ENCODE measurements at regions not wholly inside any gene's neighbourhood (a gene's known extent, or its start where the extent isn't known, plus 50 kb on each side); places are given as distances from the start of the nearest gene placed in this dataset.

- H3K4me1 ChIP-seq (ENCODE audit: insufficient read depth, low read length, poor library complexity, severe bottlenecking), result no peaks in the 10 kb centered on the region
- no peaks in the 10 kb centered on the region for H3K79me2 ChIP-seq (ENCODE audit: insufficient read depth, low read length)
- H3K27me3 ChIP-seq (ENCODE audit: insufficient read depth, low read length, poor library complexity, severe bottlenecking), result no peaks in the 10 kb centered on the region
- TF ChIP-seq EZH2phosphoT487 (IDR thresholded peaks at IDR 0.05; ENCODE audit: borderline replicate concordance) (no peak), CTCF (conservative IDR thresholded peaks at IDR 0.05; ENCODE audit: low read length) (no peak)
- no peaks in the 10 kb centered on the region for H4K20me1 ChIP-seq (ENCODE audit: insufficient read depth, low read length, poor library complexity, severe bottlenecking)
- H3K9me2 ChIP-seq (replicated peaks; ENCODE audit: low read depth, low read length), result no peaks in the 10 kb centered on the region
- H3K9me3 ChIP-seq (ENCODE audit: insufficient read depth, low read depth, low read length), result no peaks in the 10 kb centered on the region
- no peaks in the 10 kb centered on the region for H3F3A ChIP-seq (ENCODE audit: low read depth)
- no peak overlapping the region for H3K4me3 ChIP-seq (ENCODE audit: low read length, poor library complexity, severe bottlenecking)
- H3K36me3 ChIP-seq (ENCODE audit: insufficient read depth, low read length), result no peaks in the 10 kb centered on the region
- no peak overlapping the region for H2AFZ ChIP-seq (ENCODE audit: low read length)
- no peak overlapping the region for H3K4me2 ChIP-seq (ENCODE audit: low read depth, low read length, poor library complexity, severe bottlenecking)
- H3K9ac ChIP-seq (ENCODE audit: low read depth, low read length, poor library complexity, severe bottlenecking), result no peak overlapping the region
These were observed 91.8 kb upstream of the USP15 start for GRCh38 chr12:62168411-62168810.

GRCh38 chr12:62170241-62170640, 90.0 kb upstream of the USP15 start:
- Histone ChIP-seq H3K4me3 (ENCODE audit: low read length, poor library complexity, severe bottlenecking) (no peak overlapping the region), H3K9me2 (replicated peaks; ENCODE audit: low read depth, low read length) (no peaks in the 10 kb centered on the region), H3K79me2 (ENCODE audit: insufficient read depth, low read length) (no peaks in the 10 kb centered on the region), H3K4me1 (ENCODE audit: insufficient read depth, low read length, poor library complexity, severe bottlenecking) (peaks cover 3% of the 10 kb centered on the region), H3K36me3 (ENCODE audit: insufficient read depth, low read length) (no peaks in the 10 kb centered on the region), H3K9me3 (ENCODE audit: insufficient read depth, low read depth, low read length) (no peaks in the 10 kb centered on the region), H3K27me3 (ENCODE audit: insufficient read depth, low read length, poor library complexity, severe bottlenecking) (no peaks in the 10 kb centered on the region), H3K4me2 (ENCODE audit: low read depth, low read length, poor library complexity, severe bottlenecking) (no peak overlapping the region), H3K9ac (ENCODE audit: low read depth, low read length, poor library complexity, severe bottlenecking) (no peak overlapping the region), H4K20me1 (ENCODE audit: insufficient read depth, low read length, poor library complexity, severe bottlenecking) (no peaks in the 10 kb centered on the region), H2AFZ (ENCODE audit: low read length) (no peak overlapping the region), H3F3A (ENCODE audit: low read depth) (no peaks in the 10 kb centered on the region)
- TF ChIP-seq EZH2phosphoT487 (IDR thresholded peaks at IDR 0.05; ENCODE audit: borderline replicate concordance) (no peak), CTCF (conservative IDR thresholded peaks at IDR 0.05; ENCODE audit: low read length) (no peak)

GRCh38 chr12:62190689-62191490, 69.3 kb upstream of the USP15 start:
- no peaks in the 10 kb centered on the region for H3K9me3 ChIP-seq (ENCODE audit: insufficient read depth, low read depth, low read length)
- H3K4me2 ChIP-seq (ENCODE audit: low read depth, low read length, poor library complexity, severe bottlenecking), result no peak overlapping the region
- no peak overlapping the region for H3K4me3 ChIP-seq (ENCODE audit: low read length, poor library complexity, severe bottlenecking)
- peaks cover 8% of the 10 kb centered on the region for H3K4me1 ChIP-seq (ENCODE audit: insufficient read depth, low read length, poor library complexity, severe bottlenecking)
- no peak for TF ChIP-seq EZH2phosphoT487 (IDR thresholded peaks at IDR 0.05; ENCODE audit: borderline replicate concordance)
- TF ChIP-seq CTCF (conservative IDR thresholded peaks at IDR 0.05; ENCODE audit: low read length), result no peak
- no peak overlapping the region for H2AFZ ChIP-seq (ENCODE audit: low read length)
- H3K36me3 ChIP-seq (ENCODE audit: insufficient read depth, low read length), result no peaks in the 10 kb centered on the region
- no peaks in the 10 kb centered on the region for H4K20me1 ChIP-seq (ENCODE audit: insufficient read depth, low read length, poor library complexity, severe bottlenecking)
- H3K9me2 ChIP-seq (replicated peaks; ENCODE audit: low read depth, low read length), result no peaks in the 10 kb centered on the region
- no peaks in the 10 kb centered on the region for H3K79me2 ChIP-seq (ENCODE audit: insufficient read depth, low read length)
- H3K27me3 ChIP-seq (ENCODE audit: insufficient read depth, low read length, poor library complexity, severe bottlenecking), result no peaks in the 10 kb centered on the region
- no peak overlapping the region for H3K9ac ChIP-seq (ENCODE audit: low read depth, low read length, poor library complexity, severe bottlenecking)
- no peaks in the 10 kb centered on the region for H3F3A ChIP-seq (ENCODE audit: low read depth)

Data from Loucy (cell line).